ENCODE measurements at regions not wholly inside any gene's neighbourhood (a gene's known extent, or its start where the extent isn't known, plus 50 kb on each side); places are given as distances from the start of the nearest gene placed in this dataset.
"Not testable (repeated sequence)": the region's sequence is repeated elsewhere in the genome, so short reads cannot be mapped to it uniquely, and the experiment has no call there.

DNA sequence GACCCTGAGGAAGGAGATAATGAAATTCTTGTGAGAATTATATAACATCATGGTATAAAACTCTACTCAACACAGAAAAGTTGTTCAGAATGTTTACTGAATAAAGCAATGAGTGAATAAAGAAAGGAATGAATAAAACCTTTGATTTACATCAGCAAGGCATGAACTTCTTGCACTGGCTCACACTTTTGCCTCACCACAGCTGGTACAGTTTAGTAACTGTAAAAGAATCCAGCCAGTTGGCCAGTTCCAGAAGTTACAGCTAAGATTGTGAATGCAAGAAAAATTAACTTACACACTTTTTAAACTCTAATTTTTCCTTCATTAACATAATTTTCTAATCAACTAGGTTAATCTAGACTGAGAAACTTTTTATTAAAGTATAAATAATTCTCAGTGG lies 490.9 kb downstream of the NFIB start:
- no peak for DNase-seq (ENCODE audit: low read depth in 2 of 3, low spot score in 2 of 3)

DNA sequence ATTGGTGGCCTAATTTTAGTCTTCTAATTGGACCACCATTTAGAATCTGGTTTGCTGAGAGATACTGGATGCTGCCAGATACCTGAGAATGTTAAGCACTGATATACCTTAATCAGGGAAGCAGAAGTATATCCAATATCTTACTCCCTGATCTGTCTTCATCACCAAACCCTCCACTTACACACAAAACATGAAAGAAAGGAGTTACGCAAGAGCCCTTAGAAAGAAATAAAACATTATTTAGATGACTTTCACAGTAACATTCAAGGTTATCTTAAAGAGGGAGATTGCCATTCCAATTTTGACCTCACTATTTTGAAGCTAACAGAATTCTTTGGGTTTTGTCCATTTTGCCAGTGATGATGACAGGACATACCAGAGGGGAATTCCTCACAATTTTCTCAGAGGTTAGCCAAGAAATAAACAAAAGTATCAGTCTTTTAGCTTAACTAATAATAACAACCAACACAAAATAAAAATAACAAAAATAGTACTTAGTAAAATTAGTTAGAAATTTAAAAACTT lies 496.1 kb downstream of the NFIB start:
- DNase-seq (ENCODE audit: low read depth in 2 of 3, low spot score in 2 of 3) = no peak

DNA sequence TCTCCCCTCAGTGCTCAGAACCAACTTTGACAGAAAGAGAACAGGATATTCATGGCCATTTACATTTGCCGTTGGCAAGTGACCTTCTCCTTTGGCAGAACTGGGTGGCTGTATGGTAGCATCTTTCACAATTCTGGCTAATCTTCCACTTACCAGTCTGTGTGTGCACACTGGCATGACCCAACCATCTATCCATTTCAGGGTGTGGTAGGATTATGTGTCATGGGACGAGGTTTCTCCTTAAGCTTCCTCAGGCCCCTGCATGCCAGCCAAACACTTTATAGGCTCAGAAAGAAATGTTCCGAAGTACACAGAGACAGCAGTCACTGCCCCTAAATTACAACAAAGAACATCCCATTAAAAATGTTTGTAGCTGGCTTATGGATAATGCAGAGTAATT lies 497.1 kb downstream of the NFIB start:
- no peak for DNase-seq (ENCODE audit: low read depth in 2 of 3, low spot score in 2 of 3)

DNA sequence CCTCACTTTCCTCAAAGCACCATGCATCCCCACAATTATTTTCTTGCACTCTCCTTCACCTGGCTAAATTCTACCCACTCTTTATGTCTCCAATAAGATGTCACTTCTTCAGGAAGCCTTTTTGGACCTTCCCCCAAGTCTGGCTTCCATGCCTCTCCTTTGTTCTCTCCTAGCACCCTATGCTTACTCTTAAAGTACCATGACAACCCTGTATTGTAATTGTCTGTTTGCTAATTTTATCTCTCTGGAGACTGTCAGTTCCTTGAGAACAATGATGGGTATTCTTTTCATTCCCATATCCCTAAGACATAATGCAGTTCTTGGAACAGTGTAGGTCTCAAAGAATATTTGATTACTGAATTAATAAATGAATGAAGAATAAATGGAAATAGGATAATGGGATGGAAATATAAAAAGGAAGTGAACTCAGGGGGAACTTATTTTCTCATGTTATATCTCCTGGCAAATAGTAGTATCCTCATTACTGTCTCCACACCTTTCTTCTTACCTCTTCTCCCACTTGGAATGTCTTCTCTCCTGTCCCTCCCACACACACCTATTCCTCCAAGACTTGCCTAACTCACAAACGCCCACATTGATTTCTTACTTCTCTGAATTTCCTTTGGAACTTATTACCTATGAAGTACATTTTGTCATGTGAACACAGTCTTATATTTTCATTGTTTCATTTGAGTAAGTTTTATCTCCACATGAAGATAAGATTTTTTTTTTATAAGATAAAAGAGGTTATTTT lies 499.1 kb downstream of the NFIB start:
- no peak for DNase-seq (ENCODE audit: low read depth in 2 of 3, low spot score in 2 of 3)

DNA sequence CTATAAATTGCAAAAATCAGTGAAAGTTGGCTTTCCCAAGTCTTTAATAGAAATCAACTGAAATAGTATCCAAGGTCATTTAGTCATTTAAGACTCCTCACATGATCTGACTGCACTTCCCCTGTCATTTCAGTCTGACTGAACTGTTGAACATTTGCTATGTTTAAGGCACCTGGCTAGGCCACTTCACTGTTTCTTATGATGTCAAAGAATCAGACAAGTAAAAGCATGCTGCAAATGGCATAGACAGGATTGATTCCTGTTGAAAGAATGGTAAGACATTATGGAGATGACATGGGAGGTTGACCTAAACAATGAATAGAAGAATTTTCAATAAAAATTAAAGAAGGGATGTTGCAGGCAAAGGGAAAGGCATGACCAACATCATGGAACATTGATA lies 502.1 kb downstream of the NFIB start:
- DNase-seq (ENCODE audit: low read depth in 2 of 3, low spot score in 2 of 3) = no peak

DNA sequence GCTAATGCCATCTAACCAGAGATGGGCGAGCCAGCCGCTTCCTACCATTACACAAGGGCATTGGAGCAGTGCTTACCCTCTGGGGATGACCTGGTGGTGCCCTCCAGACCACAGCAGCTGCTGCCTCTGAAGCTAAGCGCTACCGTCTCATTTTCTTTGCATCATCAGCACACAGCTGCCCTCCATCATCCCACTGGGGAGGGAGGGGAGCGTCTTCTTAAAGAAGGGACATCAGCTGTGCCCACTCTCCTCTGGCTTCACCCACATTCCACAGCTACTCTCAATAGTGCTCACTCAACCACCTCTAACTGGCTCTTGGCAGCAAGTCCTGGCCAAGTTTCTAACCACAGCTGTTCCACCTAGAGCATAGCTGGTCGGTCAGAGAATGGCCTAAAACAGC lies 503.4 kb downstream of the NFIB start:
- DNase-seq (ENCODE audit: low read depth in 2 of 3, low spot score in 2 of 3) = no peak

DNA sequence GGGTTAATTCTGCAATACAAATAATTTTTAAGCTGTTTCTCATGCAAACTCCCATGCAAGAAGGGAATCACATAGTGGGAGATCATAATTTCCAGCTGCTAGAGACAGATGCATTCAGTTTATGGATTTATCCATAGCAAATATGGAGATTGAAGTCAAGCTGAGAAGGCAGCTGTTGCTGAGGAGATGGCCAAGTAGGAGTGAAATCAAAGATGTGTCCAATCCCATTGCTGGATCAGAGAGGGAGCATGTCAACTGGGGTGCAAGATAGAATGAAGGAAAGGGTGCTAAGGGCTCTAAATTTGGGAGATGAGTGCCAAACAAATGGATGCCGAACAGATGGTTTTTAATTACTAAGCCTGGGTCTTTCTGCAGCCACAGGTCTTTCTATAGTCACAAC lies 504.5 kb downstream of the NFIB start:
- no peak for DNase-seq (ENCODE audit: low read depth in 2 of 3, low spot score in 2 of 3)

DNA sequence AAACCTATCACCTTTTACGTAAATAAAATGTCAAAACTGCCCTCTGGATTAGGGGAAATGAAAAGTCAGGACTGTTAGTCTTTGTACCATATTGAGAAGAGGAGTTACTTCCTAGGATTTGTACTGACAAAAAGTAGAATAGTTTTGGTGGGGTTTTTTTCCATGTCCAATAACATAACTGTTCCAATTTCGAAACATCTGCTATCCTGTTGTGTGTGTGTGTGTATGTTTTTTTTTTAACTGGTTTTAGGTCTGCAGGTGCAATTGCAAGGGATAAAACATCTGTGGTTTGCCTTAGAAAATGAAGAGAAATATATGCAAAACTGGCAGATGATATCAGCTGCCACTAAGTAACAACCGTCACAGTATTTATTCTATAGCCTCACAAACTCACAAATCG lies 506.8 kb downstream of the NFIB start:
- DNase-seq (ENCODE audit: low read depth in 2 of 3, low spot score in 2 of 3) = no peak

DNA sequence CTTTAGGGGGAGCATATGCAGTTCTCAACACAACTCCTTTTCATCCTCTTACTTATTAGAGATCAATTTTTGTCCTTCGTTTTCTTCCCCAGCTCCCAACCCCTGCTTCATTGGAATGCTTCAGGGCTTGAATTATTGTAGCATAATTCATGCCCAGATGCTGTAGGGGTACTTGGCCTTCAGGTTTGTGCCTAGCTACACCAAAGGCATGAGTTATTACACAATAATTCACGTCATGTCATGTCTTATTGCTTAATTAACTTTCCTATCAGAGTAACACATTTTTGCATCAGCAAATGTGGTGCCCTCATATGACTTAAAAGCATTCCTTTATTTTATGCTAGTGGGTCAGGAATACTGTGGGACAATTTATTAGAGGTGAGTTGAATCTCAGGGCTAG lies 507.2 kb downstream of the NFIB start:
- no peak for DNase-seq (ENCODE audit: low read depth in 2 of 3, low spot score in 2 of 3)

DNA sequence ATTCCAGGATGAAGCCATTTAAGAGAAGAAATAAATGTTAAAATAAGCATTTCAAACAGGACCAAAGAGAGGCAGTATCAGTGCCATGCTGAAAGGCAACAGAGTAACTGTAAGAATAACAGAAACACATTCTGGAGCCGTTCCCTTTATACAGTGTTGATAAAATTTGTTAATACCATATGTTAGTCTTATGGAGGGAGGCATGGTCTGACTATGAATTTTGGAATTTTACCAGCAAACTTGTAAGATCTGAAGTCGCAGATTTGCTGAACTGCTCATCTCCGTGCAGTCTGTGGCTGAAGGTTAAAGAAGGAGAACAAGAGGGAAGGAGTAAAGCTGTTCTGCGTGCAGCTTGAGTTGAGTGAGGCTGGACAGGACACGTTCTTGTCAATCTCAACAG lies 508.4 kb downstream of the NFIB start:
- no peak for DNase-seq (ENCODE audit: low read depth in 2 of 3, low spot score in 2 of 3)

DNA sequence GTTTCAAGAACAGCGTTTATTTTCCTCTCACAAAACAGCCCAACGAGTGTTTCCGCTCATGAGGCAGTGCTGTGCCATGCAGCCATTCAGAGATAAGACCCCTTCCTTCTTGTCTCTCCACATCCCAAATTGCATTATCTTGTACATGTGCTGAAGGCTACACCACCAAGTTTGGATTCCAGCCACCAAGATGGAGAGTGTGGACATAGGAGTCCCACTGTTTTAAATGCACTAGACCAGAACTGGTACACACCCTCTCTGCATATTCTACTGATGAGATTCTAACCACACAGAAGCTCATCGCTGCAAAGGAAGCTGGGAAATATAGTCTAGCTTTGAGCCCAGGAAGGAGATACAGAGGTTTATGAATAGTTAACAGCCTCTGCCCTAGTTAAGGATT lies 509.4 kb downstream of the NFIB start:
- DNase-seq (ENCODE audit: low read depth in 2 of 3, low spot score in 2 of 3) = no peak

DNA sequence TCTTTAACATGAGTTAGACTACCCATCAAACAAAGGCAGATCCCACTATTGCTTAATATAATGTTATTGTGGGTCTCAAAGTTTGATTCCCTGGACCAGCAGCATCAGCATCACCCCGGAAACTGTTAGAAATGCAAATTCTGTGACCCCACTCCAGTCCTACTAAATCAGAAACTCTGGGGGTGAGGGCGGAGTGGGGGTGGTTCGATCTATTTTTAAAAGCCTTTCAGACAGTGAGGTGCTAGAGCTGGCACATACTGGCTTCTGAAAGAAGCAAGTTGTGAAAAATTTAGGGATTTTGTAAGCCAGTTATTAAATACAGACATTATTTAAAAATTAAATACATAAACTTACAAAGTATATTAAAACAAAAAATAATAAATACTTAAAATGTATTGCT lies 513.2 kb downstream of the NFIB start:
- DNase-seq (ENCODE audit: low read depth in 2 of 3, low spot score in 2 of 3) = no peak

DNA sequence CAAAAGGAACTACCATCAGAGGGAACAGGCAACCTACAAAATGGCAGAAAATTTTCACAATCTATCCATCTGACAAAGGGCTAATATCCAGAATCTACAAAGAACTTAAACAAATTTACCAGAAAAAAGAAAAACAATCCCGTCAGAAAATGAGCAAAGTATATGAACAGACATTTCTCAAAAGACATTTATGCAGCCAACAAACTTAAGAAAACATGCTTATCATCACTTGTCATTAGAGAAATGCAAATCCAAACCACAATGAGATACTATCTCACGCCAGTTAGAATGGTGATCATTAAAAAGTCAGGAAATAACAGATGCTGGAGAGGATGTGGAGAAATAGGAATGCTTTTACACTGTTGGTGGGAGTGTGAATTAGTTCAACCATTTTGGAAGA lies 516.2 kb downstream of the NFIB start:
- not testable (repeated sequence) for DNase-seq (ENCODE audit: low read depth in 2 of 3, low spot score in 2 of 3)

DNA sequence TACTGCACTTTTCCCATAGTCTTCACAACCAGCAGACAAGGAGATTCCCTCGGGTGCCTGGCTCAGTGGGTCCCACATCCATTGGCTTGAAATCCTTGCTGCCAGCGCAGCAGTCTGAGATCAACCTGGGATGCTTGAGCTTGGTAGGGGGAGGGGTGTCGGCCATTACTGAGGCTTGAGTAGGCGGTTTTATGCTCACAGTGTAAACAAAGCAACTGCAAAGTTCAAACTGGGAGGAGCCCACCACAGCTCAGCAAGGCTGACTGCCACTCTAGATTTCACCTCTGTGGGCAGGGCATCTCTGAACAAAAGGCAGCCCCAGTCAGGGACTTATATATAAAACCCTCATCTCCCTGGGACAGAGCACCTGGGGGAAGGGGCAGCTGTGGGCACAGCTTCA lies 512.3 kb upstream of the MPDZ start:
- no peak for DNase-seq (ENCODE audit: low read depth in 2 of 3, low spot score in 2 of 3)

DNA sequence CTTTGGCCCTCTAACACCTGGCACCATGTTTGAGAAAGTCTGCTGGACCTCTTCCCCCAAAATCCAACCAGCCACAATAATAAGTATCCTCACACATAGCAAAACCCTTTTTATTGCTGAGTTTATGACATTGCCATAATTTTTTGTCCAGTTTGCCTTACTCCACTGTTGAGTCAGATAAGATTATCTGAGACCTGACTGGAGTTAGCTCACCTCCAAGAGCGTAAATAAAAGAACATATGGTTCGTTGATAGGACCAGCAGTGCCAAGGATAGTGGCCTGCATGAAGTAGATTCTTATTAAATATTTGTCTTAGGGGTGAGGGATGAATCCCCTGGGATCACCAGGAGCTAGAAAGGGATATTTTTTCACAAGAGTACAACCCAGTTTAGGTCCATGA lies 510.6 kb upstream of the MPDZ start:
- DNase-seq (ENCODE audit: low read depth in 2 of 3, low spot score in 2 of 3) = no peak

DNA sequence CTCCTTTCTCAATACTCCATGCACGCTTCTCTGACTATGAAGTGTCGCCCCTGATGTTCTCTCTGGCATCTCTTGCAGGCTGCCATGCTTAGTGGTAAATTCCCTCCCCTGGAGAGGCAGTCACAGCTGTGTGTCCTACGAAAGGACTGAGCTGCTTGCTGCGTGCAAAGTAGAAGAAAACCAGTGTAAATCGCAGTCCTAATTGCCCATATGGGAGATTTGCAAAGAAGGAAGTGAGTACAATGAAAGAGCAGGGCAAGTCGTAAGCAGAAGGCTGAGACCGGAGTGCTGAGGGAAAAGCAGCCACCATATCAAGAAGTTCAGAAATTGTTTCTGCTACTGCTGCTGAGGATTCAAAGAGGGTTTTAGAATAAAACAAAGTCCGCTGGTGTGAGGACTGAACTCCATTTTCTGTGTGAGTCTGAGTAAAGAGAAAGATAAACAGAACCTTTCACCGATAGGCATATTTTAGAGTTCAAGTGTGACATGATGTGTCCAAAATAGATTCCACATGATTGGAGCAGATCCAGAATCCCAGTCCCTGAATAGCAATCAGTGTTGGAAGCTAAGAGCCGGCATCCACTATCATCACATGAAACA lies 507.8 kb upstream of the MPDZ start:
- no peak for DNase-seq (ENCODE audit: low read depth in 2 of 3, low spot score in 2 of 3)

DNA sequence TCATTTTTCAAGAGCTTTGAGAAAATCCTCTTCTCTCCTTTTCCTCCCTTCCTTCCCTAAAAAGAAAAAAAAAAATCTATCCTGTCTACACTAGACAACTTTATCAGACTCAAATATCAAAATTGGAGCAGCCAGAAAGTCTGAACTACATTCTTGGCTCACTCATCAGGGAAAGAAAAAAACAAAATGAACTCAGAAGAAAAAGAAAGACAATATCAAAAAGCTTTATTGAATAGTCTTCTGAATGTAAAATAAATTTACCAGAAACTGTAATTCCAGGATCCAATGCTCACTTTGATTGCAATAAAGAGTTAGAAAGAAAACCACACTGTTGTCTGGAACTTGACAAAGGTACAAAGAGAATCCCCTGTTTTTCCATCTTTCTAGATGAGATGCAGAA lies 507.2 kb upstream of the MPDZ start:
- DNase-seq (ENCODE audit: low read depth in 2 of 3, low spot score in 2 of 3) = no peak

DNA sequence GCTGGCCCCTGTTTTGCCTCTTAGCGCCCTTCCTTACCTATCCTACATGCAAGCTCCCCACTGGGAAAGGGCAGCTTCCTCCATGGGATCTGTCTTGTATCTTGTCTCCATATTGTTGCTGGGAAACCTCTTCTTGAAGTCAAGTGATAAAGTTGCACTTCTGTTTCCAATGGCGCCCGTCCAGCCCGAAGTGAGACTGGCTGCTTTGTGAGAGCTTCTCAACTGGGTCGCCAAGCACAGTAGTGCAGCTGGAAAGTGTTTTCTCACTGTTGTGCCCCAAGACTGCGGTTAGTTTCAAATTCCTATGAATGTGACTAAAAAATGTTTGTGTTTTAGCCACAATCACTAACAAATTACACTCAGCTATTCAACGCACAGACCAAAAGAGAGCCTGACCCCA lies 506.6 kb upstream of the MPDZ start:
- no peak for DNase-seq (ENCODE audit: low read depth in 2 of 3, low spot score in 2 of 3)

DNA sequence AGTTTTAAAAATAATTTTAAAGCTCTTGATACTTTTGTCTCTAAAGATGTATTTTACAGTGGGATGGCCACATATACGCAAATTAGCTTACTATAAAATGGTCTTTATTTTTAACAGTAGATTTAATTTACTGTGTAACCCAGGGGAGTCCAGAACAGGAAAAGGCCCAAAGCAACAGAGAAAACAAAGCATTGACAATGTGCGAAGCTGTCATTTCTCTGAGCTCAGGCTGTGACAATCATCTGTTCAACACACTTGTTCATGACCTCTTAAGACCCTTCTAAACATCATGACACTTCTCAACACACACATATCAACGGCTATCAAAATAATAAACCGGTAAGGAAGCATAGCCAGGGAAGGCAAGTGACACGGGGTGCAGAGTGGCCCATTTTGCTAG lies 499.6 kb upstream of the MPDZ start:
- DNase-seq (ENCODE audit: low read depth in 2 of 3, low spot score in 2 of 3) = no peak

DNA sequence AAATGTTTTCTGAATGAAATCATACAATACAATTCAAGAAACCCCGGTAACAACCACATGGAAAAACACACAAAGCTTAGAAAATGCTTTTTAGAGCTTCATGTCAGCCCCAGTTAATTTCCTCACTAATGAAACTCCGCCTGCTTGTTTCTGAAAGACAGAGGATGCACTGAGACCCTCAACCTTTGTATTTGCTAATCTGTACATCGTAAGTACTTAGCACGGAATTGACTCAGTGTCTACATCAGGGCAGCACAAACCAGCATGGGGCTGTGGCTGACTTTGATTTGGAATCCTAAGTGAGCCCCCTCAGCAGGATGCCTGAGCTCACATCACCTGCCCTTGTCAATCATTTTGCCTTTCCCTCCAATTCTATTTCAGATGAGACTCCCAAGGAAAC lies 499.1 kb upstream of the MPDZ start:
- DNase-seq (ENCODE audit: low read depth in 2 of 3, low spot score in 2 of 3) = no peak

DNA sequence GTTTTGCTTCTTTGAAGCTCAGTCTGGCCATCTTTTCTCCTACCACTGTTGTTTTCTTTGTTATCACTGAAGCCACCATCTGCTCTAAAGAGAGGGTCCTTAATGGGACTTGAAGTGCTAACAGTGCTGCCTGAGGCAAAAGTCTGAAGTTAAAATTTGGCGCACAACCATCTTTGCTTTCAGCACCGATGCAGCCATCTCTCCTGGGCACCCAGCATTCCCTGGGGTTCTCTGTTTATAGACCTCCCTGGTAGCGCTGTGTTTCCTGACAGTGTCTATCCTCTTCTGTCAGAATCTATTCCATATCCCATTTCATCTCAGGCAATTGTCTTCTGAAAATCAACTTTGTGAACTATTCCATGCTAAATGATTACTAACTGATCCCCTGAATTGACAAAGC lies 491.5 kb upstream of the MPDZ start:
- no peak for DNase-seq (ENCODE audit: low read depth in 2 of 3, low spot score in 2 of 3)

DNA sequence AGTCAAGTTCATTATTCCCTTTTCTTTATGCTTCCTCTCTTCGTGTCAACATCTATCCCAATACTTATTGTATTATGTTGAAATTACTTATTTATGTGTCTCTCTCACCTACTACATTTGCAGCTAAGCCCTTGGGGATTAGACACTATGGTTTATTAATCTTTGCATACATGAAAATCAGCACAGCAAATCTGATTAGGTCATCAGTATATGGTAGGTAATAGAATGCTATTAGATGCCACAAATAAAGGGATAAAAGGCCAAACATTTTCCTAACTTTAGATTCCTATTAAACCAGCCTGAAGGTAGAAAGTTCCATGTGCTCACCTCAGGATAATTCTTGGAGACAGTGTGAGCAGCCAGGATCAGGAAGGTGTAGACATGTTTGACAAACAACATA lies 490.1 kb upstream of the MPDZ start:
- DNase-seq (ENCODE audit: low read depth in 2 of 3, low spot score in 2 of 3) = no peak

DNA sequence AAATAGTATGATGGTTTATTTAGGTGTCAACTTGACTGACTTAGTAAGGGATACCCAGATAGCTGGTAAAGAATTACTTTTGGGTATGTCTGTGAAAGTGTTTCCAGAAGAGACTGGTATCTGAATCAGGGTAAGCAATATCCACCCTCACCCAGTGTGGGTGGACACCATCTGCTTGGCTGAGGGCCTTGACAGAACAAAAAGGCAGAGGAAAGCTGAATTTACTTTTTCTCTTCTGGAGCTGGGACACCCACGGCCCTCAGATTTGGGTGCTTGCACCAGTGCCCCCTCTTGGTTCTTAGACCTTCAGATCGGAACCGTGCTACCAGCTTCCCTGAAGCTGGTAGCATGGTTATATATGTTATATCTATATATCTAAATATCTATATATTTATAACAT lies 489.5 kb upstream of the MPDZ start:
- DNase-seq (ENCODE audit: low read depth in 2 of 3, low spot score in 2 of 3) = no peak

All from hematopoietic multipotent progenitor cell (in vitro differentiated cells).